ENCODE measurements at regions not wholly inside any gene's neighbourhood (a gene's known extent, or its start where the extent isn't known, plus 50 kb on each side); places are given as distances from the start of the nearest gene placed in this dataset.
"Not testable (repeated sequence)": the region's sequence is repeated elsewhere in the genome, so short reads cannot be mapped to it uniquely, and the experiment has no call there.

DNA sequence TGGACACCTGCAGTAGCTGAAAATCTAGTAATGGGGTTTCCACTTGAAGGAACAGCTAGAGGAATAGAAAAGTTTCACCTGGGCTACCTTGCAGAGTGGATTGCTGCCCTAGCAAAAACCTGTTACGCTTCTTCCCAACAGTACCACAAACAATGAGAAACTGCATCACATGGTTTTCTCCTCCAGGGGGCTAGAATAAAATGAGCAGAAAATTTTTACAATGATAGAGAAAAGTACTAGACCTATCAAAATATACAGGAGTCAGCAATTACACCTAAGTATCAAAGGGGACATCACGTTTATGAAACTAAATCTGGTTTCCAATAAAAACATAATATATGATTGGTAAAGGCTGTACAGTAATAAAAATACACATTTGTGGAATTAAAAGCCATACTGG is 423.1 kb upstream of the PITX2 start:
- no peak for DNase-seq

DNA sequence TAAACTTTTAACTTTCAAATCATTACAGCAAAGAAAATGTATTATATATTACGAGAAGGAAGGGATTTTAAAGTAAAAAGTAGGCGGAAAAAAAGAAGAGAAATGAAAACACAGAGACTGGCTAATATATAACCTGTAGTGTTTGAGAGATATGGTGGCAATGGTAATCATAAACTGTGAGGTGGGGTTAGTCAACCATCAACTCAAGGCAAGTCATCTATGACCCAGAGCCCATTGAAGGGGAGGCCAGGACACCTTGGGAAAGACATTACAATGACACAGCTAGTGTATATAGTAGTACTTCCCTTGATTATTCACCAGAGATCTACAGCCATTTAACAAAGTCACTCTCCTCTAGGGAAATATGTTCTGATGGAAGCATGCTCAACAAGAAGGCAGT is 423.9 kb upstream of the PITX2 start:
- no peak for DNase-seq

DNA sequence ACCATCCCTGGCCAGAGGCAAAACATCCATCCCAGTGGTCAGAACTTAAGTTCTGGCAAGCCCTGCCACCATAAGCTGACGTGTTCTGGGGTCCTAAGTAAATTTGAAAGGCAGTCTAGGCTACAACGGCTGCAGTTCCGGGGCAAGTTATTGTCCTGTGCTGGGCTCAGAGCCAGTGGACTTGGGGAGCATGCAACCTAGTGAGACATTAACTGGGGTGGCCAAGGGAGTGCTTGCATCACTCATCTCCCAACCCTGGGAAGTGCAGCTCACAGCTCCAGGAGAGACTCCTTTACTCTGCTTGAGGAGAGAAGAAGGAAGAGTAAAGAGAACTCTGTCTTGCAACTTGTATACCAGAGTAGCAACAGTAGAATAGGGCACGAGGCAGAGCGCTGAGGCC is 425.4 kb upstream of the PITX2 start:
- no peak for DNase-seq

DNA sequence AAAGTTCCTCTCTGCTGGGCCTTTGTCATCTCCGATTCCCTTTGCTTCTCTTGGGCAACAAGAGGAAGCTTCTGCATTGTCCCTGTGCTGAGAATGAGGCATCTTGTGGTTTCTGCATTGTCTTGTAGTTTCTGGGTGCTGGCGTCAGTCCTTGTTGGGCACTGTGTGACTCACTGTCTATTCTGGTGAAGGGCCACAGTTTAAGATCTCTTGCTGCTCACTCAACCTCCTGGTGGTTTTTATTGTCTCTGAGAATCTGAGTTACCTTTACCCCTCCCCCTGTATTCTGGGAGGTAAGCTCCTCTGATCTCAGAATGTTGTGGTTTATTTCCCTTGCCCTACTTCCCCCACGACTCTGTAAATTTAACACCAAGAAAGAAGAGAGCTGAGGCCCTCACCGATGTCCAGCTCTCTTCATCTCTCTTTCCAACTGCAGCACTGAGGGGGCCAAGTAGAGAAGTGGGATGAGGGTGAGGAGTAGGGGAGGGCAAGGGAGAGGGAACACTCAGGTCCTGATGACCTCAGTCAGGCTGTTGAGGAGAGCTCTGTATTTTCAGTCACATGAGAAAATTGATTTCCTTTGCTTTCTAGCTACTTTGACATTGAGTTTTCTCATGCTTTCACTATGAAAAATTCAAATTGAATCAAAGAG is 441.6 kb upstream of the PITX2 start:
- no peak for DNase-seq

DNA sequence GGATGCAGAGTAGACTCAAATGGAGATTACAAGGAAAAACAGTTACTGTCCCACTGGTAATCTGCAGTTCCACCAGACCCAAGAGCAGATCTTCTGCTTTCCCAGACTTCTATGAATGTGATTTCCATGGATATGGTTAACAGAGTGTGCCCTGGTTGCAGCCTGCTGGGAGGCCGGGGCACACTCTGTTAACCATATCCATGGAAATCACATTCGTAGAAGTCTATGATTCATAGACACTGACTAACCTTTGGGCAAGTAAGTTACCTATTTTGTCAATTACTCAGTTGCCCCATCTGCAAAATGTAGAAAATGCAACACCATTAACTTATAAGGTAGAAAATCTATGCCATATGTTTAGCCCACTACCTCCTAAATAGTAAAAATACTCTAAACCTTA is 443.1 kb upstream of the PITX2 start:
- DNase-seq: no peak

DNA sequence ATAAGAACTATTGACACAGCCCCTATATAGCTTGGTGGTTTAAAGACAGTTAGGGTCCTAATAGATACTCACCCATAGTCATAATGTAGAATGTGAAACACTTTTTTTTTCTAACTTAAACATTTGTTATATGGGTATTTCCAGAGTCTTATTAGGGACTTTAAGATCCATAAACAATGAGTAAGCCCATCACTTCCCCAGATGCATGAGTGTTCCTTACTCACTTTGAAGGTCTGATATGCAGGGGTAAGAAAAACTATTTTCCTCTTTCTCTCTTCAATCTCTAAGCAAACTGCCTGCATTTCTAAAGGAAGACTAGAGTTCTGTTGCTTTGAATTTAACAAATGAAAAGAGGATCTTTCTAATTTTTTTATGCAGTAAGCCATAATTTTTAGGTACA is 443.6 kb upstream of the PITX2 start:
- no peak for DNase-seq

DNA sequence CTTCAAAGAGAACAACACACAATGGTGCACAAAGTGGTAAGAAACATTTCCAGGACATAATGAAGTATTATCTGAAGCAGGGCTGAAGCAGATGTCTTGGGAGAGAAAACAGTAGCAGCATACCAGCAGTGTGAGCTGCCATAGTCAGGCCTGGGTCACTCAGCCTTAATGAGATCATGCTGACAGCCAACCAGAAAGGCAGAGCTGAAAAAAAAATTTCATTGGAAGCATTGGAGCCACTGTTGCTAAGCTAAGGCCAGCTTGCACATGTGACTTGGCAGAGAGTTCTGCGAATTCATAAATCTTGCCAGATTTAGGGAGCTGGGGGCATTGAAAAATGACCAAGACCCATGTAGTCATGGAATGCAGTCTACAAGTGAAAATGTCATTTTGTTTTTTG is 444.0 kb upstream of the PITX2 start:
- DNase-seq: no peak

DNA sequence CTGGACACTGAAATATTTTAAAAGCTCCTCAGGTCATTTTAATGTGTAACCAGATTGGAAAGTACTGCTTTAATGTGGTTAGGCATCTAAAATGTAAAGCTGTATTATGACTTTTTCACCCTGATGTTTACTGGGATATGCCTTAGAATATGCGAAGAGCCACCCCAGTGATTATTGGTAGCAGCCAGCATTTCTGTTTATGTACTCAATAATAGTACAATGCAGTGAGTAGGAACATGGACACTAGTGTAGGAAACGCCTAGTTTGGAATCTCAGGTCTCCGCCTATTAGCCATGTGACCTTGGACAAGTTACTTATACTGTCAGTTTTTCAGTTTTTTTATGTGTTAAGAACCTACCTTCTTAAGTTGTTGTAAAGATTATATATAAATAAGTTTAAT is 446.0 kb upstream of the PITX2 start:
- no peak for DNase-seq

DNA sequence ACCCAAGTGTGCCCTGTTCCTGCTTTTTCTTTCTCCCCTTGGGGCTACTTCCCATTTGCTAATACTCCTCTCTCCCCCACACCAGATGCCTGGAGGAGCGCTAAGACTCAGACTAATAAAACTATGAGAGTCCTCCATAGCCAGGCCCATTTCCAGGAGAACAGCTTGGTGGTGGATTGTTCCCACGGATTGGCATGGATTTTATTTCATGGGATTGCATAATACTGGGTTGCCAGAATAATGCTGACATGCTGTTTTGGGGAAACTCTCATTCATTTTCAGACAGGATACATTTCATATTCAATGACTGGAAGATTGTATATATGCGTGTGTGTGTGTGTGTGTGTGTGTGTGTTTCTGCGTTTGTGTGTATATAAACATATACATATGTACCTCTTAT is 447.5 kb upstream of the PITX2 start:
- DNase-seq: no peak

DNA sequence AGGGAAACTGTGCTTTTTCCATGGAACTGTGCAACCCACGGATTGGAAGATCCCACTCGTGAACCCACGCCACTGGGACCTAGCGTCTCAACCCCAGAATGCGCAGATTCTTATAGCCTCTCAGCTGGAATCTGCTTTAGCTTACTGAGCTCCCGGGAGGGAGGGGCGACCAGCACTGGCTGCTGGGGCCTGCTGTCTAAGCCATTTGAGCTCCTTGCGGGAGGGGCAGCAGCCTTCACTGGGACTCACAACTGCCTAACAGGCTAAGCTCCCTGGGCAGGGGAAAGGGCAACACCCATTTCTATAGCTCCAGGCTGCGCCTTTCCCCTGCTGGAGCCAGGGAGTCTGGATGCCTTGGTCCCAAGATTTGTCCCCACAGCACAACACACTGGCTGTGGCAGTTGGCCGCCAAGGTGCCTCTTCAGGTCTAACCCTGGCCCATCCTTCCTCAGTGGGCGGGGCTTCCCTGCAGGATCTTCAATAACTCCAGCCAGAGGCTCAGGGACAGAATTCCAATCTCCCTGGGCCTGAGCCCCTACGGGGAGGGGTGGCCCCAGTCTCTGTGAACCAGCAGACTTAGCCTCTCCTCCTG is 451.7 kb upstream of the PITX2 start:
- no peak for DNase-seq

DNA sequence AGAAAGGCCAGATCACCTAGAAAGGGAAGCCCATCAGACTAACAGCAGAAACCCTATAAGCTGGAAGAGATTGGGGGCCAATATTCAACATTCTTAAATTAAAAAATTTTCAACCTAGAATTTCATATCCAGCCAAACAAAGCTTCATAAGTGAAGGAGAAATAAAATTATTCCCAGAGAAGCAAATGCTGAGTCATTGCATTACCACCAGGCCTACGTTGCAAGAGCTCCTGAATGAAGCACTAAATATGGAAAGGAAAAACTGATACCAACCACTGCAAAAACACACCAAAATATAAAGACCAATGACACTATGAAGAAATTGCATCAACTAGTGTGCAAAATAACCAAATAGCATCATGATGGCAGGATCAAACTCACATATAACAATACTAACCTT is 453.4 kb upstream of the PITX2 start:
- DNase-seq: not testable (repeated sequence)

DNA sequence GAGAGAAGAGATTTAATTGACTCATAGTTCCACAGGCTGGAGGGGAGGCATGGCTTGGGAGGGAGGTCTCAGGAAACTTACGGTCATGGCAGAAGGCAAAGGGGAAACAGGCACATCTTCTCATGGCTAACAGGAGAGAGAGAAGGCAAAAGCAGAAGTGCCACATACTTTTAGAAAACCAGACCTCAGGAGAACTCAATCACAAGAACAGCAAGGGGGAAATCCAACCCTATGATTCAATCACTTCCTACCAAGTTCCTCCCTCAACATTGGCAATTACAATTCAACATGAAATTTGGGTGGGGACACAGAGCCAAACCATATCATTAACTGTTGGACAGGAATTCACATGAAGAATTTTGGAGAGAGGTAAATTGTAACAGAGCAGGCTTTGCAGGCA is 485.3 kb upstream of the PITX2 start:
- DNase-seq: no peak

DNA sequence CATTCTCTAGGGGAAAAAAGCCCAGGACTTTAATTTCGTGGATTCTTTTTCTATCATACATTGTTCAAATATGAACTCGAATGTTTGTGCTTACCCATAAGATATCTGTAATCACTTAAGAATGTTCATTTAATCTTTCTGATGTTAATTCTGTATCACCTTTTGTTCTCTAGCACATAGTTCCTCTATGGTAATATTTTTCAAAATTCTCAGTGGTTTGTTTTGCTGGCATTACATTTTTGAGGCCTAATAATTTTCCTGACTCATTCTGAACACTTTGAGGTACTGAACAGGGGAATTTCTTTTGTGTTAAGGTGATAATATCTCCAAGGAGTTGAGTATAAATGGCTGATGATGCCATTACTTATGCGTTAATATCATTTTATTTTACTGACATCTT is 490.7 kb upstream of the PITX2 start:
- no peak for DNase-seq

DNA sequence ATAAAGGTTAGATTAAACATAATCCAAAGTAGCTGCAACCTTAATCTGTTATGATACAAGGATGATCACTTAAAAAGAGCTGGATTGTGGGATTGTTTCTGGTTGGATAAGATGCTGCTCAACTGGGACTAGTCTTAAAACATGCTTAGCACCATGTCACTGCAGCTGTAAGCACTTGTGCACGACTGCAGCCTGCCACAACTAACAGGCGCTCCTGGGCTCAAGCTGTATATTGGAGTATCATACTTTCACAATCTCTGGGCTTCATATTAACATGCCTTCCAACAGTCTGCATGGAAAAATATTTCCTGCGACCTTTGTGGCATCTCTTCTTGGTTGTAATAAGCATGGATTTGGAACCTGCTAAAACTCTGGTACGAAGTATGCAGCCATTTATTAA is 493.0 kb upstream of the PITX2 start:
- DNase-seq: no peak

DNA sequence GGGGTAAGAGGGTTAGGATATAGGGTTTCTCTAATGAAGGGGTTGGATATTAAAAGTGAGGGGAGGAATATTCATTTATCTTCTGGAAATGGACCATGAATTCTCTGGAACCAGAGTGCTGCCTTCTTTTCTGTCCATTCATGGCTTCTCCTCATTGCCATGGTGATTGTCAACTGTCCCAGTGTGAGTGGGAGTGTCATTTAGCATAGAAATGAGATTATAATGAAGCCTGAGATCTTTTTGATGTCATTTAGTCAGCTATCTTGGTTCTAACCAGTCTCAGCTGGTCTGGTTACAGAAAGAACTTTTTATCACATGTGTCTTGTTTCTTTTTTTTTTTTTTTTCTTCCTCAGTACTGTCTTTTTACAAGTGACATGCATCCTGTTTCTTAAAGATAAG is 497.3 kb upstream of the PITX2 start:
- DNase-seq: no peak

DNA sequence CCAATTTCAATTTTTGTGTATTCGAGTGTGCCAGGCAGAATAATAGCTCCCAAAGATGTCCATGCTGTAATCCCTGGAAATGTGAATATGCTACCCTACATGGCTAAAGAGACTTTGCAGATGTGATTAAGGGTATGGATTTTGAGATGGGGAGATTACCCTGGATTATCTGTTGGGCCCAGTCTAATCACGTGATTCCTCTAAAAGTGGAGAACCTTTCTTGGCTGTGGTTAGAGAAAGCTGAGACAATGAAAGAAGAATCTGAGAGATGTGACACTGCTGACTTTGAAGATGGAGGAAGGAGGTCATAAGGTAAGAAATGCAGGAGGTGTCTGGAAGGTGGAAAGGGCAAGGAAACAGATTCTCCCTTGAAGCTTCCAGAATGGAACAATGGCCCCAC is 503.5 kb upstream of the PITX2 start:
- no peak for DNase-seq

DNA sequence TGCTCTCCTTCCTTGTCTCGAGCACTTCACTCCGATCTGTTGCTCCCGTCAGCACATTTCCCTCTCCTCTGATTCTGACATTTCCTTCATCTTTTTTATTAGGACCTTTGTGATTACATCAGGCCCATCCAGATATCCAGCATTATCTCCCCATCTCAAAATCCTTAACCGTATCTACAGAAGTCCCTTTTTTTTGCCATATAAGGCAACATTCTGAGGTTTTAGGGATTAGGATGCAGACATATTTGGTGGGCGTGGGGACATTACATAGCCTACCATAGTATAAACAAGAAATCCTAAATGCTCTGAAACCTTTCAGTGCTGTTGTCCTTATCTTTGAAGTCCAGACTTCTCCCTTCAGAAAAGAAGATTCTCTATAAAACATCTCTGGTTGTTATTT is 505.0 kb upstream of the PITX2 start:
- DNase-seq: no peak

DNA sequence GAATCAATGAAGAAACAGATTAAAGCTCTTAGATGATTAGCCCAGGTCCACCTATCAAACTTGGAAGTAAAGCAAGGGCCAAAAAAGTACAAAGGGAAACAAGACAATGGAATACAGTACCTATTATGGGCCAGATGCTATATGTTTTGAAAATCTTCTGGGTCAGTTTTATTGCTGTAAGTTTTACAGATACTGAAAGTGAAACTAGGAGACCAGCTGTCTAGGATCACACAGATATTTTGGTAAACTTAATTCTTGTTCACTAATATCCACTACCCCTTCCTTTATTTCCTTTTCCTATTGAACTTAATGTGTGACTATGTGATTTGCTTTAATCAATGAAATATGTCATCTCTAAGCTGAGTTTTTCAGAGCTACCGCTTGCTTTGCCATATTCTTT is 505.4 kb upstream of the PITX2 start:
- no peak for DNase-seq

DNA sequence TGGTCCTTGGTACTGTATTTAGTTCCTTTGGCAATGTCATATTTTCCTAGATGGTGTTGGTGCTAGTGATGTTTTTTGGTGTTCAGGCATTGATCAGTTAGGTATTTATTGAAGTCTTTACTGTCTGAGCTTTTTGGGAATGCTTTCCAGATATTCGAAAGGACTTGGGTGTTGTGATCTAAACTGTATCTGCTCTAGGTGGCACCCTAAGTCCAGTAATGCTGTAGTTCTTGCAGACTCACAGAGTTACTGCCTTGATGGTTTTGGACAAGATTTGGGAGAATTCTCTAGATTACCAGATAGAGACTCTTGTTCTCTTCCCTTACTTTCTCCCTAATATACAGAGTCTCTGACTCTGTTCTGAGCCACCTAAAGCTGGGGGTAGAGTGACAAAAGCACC is 513.6 kb upstream of the PITX2 start:
- DNase-seq: no peak

DNA sequence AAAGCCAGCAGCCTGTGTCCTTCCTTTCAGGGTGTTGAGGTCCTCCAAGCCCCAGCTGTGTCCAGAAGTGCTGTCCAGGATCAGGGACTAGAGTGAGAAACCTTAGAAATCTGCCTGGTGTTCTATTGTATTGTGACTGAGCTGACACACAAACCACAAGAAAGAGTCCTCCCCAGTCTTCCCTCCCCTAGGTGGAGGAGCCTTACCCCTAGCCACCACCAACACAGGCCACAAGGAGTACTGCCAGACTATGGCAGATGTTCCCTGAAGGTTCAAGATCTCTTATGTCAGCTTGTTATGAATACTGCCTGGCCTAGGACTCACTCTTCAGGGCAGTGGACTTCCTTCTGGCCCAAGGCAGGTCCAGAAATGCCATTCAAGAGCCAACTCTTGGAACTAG is 514.1 kb upstream of the PITX2 start:
- no peak for DNase-seq

DNA sequence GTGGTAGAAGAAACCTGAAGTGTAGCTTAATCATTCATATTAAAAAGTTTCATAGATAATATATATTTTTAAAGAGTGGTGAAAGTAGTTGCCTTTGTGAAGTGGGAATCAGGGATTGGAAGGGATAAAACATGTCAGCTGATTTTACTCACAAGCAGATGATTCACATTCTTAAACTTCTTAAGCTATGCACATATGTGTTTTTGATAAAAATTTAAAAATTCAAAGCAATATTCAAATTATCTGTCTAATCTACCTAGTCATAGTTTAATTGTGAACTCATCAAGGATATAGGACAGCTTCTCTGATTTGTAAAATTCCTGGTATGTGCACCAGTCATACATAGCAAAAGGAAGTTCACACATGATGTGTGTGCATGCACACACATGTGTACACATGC is 520.6 kb upstream of the PITX2 start:
- DNase-seq: no peak

DNA sequence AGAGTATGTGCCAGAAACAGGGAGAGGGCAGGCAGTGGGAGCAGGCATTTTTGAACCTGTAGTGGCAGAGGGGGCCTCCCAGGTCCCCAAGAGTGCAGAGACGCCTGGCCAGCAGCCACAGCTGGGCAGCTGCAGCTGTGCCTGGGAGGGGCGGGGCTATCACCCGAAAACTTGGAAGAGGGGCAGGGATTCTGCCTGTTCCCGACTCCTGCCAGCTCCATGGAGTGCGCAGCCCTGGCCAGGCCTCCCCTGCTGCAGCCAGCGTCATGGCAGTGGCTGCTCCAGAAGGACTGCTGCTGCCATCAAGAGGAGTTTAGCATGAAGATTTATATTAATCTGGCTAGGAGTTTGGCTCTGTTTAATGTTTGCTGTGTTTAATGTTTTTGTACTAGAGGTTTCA is 532.1 kb upstream of the PITX2 start:
- DNase-seq: no peak

DNA sequence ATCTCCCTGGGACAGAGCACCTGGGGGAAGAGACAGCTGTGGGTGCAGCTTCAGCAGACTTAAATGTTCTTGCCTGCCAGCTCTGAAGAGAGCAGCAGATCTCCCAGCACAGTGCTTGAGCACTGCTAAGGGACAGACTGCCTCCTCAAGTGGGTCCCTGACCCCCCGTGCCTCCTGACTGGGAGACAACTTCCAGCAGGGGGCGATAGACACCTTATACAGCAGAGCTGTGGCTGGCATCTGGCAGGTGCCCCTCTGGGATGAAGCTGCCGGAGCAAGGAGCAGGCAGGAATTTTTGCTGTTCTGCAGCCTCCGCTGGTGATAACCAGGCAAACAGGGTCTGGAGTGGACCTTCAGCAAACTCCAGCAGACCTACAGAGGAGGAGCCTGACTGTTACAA is 541.7 kb upstream of the PITX2 start:
- not testable (repeated sequence) for DNase-seq

DNA sequence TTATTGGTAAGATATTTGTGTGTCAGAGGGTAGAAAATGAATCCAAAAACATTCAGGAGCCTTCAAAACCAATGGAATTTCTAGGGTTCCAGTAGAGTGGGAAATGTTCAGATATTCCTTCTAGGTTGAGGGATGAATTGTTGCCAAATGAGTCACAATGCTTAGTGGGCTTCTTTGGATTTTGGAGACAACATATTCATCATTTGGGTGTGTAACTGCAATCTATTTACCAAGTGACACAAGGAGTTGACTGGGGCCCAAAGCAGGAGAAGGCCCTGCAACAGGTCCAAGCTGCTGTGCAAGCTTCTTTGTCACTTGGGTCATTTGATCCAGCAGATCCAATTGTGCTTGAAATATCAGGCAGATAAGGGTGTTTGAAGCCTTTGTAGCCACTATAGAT is 551.5 kb upstream of the PITX2 start:
- no peak for DNase-seq

DNA sequence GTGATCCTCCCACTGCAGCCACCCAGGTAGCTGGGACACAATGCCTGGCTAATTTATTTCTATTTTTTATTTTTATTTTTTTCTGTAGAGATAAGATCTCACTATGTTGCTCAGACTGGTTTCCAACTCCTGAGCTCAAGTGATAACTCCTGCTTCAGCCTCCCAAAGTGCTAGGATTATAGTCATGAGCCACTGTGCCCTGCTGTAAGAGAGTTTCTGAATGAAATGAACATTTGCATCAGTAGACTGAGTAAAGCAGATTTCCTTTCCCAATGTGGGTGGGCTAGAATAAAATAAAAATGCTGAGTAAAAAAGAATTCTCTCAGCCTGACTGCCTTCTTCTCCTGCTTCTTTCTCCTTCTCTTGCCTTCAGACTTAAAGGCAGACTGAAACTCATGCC is 555.4 kb upstream of the PITX2 start:
- no peak for DNase-seq

DNA sequence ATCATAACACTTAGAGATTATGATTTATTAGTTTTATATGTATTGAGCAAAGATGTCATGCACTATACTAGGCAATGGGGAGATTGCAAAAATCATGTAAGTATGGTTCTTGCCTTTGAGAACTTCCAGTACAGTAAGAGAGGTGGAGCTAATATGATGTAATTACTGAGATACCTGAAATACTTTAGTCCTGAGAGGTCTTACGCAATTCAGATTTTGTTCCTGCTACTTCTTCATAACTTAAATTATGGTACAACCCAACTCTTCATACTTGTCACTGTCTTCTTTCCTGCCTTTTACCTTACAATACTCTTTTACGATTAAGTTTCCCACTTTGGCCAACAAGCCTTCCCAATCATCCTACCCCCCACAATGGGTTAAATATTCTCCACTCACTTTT is 564.2 kb upstream of the PITX2 start:
- no peak for DNase-seq

Data from NCI-H1048 (cell line).